GM21515 (cell line): ENCODE measurements at regions not wholly inside any gene's neighbourhood (a gene's known extent, or its start where the extent isn't known, plus 50 kb on each side); places are given as distances from the start of the nearest gene placed in this dataset.

Experiments
- ATAC-seq: cut with Tn5 transposase; IDR thresholded peaks from one replicate; pipeline ENCODE4 v1.9.1; 2021; ENCODE audit not compliant: unreplicated experiment

DNA sequence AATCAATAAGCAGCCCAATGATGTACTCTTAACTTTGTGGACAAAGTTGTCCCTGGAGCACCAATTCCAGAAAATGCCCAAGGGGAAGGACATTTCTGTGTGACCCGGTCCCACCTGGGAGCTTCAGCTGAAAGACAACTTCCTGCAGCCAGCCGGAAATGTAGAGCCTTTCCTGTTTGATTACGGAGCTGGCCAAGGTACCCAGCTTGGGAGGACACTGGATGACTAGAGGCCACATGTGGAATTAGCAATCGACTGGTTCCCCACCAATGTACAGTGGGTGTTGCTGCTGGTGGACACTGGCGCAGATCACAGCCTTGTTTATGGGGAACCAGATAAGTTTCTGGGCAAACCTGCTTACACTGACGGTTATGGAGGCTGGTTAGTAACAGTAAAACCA lies 53.0 kb upstream of the ZC3H15 start:
- ATAC-seq, result no peak

DNA sequence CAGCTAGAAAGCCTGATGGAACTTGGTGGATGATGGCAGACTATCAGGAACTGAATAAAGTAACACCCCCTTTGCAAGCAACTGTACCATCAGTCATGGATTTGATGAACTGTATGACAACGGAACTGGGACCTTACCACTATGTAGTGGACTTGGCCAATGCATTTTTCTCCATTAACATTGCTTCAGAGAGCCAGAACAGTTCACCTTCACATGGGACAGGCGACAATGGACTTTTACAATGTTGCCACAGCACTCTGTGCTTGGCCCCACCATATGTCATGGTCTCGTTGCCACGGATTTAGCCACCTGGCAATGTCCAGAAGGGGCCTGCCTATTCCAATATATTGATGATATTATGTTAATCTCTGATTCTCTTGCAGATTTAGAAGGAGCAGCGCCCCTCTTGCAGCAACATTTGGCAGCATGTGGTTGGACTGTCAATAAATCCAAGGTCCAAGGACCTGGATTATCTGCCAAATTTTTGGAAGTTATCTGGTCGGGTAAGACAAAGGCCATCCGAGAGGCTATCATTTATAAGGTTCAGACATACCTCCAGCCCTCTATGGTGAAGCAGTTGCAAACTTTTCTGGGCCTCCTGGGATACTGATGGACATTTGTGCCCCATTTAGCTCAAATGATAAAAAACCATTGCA lies 52.2 kb upstream of the ZC3H15 start:
- ATAC-seq, result no peak
